HCT116 (cell line): ENCODE measurements at regions not wholly inside any gene's neighbourhood (a gene's known extent, or its start where the extent isn't known, plus 50 kb on each side); places are given as distances from the start of the nearest gene placed in this dataset.
"Not testable (repeated sequence)": the region's sequence is repeated elsewhere in the genome, so short reads cannot be mapped to it uniquely, and the experiment has no call there.

Source experiments
- ATAC-seq: fragments of 200-7000 bp; cut with Tn5 transposase; 2 replicates; pipeline ENCODE4 v1.9.1; 2020; ENCODE audit warnings: mild to moderate bottlenecking, moderate library complexity
- BruUV-seq: library from RNA; stranded (reverse); fragments of 400-500 nt; replicated peaks from 2 replicates; lab custom pipeline; 2021; lab: Mats Ljungman, UMichigan
- CTCF ChIA-PET: fragments of 300-600 bp; sonication (Branson Sonifier 250); formaldehyde crosslinking; loops from one replicate; lab custom pipeline; 2021; ENCODE audit warnings: antibody characterized with exemption; lab: Charles Lee
- POLR2A ChIA-PET: fragments of 300-600, 350-600 bp; sonication (Branson Sonifier 250); formaldehyde crosslinking; loops from one replicate; lab custom pipeline; 2021; ENCODE audit warnings: antibody characterized with exemption; lab: Charles Lee
- RAD21 ChIA-PET, 2 experiments: fragments of 300-600 bp; sonication (Branson Sonifier 250); formaldehyde crosslinking; loops; one replicate each; lab custom pipeline; 2023; ENCODE audit warnings: low total read pairs in 2 of 2; ENCODE audit not compliant: uncharacterized antibody in 2 of 2, unreplicated experiment in 2 of 2, low non-redundant PET in 1 of 2; lab: Charles Lee
- DNase-seq: peaks from one replicate; pipeline ENCODE4 v3.0.0-alpha.2; 2010; ENCODE audit warnings: low read depth, low spot score
- H2AFZ ChIP-seq: fragments of 200-600 bp; shearing (Covaris generic), sonication (generic); 2 replicates; pipeline ENCODE4 v1.6.1; 2017; ENCODE audit warnings: low read depth, mixed run types, mixed read lengths, antibody characterized with exemption, low read length; ENCODE audit not compliant: poor library complexity, severe bottlenecking
- H3K27ac ChIP-seq: 2 replicates; pipeline ENCODE4 v1.5.1; 2012; ENCODE audit warnings: low read depth, low read length
- H3K27me3 ChIP-seq: fragments of 200-600 bp; sonication (generic); 2 replicates; pipeline ENCODE4 v1.6.1; 2016; ENCODE audit warnings: mixed run types, low read length, mixed read lengths; ENCODE audit not compliant: insufficient read depth
- H3K36me3 ChIP-seq, 2 experiments: fragments of 200-500 bp in 1 of 2; fragments of 200-600 bp in 1 of 2; sonication (Bioruptor generic) in 1 of 2; sonication (generic) in 1 of 2; 2 replicates each; pipeline versions ENCODE4 v1.5.1 to v1.6.1; 2014 to 2016; ENCODE audit warnings: low read length in 2 of 2, inconsistent platforms in 1 of 2, mixed read lengths in 1 of 2, mixed run types in 1 of 2; ENCODE audit not compliant: insufficient read depth in 2 of 2, control insufficient read depth in 1 of 2
- H3K4me1 ChIP-seq, 2 experiments: fragments of 200-600 bp in 1 of 2; sonication (generic) in 1 of 2; 2 replicates each; pipeline versions ENCODE4 v1.5.1 to v1.6.1; 2012 to 2017; ENCODE audit warnings: low read length in 2 of 2, inconsistent platforms in 1 of 2, mild to moderate bottlenecking in 1 of 2, mixed read lengths in 1 of 2, mixed run types in 1 of 2, moderate library complexity in 1 of 2; ENCODE audit not compliant: insufficient read depth in 2 of 2, control insufficient read depth in 1 of 2
- H3K4me2 ChIP-seq: fragments of 200-600 bp; sonication (generic); 2 replicates; pipeline ENCODE4 v1.6.1; 2017; ENCODE audit warnings: mixed run types, low read length, mixed read lengths
- H3K4me3 ChIP-seq, 2 experiments: fragments of 200-600 bp in 1 of 2; sonication (generic) in 1 of 2; replicated peaks in 1 of 2; 2 replicates each; pipeline ENCODE4 v1.5.1; 2011 to 2016; ENCODE audit warnings: low read length in 2 of 2, control low read depth in 1 of 2, low read depth in 1 of 2, mild to moderate bottlenecking in 1 of 2, mixed read lengths in 1 of 2, mixed run types in 1 of 2
- H3K79me2 ChIP-seq: fragments of 200-600 bp; sonication (generic); 2 replicates; pipeline ENCODE4 v1.6.1; 2017; ENCODE audit warnings: mild to moderate bottlenecking, mixed run types, low read length, moderate library complexity, mixed read lengths; ENCODE audit not compliant: insufficient read depth
- H3K9ac ChIP-seq: fragments of 200-600 bp; sonication (generic); 2 replicates; pipeline ENCODE4 v1.6.1; 2016; ENCODE audit warnings: low read length, mixed read lengths
- H3K9me2 ChIP-seq: fragments of 200-600 bp; sonication (generic), shearing (Covaris generic); 2 replicates; pipeline ENCODE4 v1.6.1; 2017; ENCODE audit warnings: mixed run types, mild to moderate bottlenecking, moderate library complexity; ENCODE audit not compliant: insufficient read depth
- H3K9me3 ChIP-seq, 2 experiments: fragments of 200-500 bp in 1 of 2; fragments of 200-600 bp in 1 of 2; sonication (Bioruptor generic) in 1 of 2; sonication (generic) in 1 of 2; 2 replicates each; pipeline ENCODE4 v1.6.1; 2014 to 2017; ENCODE audit warnings: low read length in 2 of 2, mixed read lengths in 2 of 2, inconsistent platforms in 1 of 2, low read depth in 1 of 2, mild to moderate bottlenecking in 1 of 2, mixed run types in 1 of 2, moderate library complexity in 1 of 2; ENCODE audit not compliant: control insufficient read depth in 1 of 2, insufficient read depth in 1 of 2
- H4K20me1 ChIP-seq: fragments of 200-600 bp; sonication (generic), shearing (Covaris generic); 2 replicates; pipeline ENCODE4 v1.6.1; 2017; ENCODE audit warnings: mixed run types, mild to moderate bottlenecking, moderate library complexity; ENCODE audit not compliant: insufficient read depth
- CBX3 ChIP-seq: IDR thresholded peaks from 2 replicates; pipeline ENCODE4 v1.6.1; 2012; ENCODE audit warnings: low read depth
- EGR1 ChIP-seq: IDR thresholded peaks from 2 replicates; pipeline ENCODE4 v1.6.1; 2012; ENCODE audit warnings: low read depth
- ELF1 ChIP-seq: IDR thresholded peaks from 2 replicates; pipeline ENCODE4 v1.6.1; 2012; ENCODE audit warnings: low read depth, borderline replicate concordance
- EZH2 ChIP-seq: fragments of 200-600 bp; sonication (generic); IDR thresholded peaks from 2 replicates; pipeline ENCODE4 v1.6.1; 2017; ENCODE audit warnings: antibody characterized with exemption, mixed run types
- EZH2phosphoT487 ChIP-seq: fragments of 200-600 bp; IDR thresholded peaks from 2 replicates; pipeline ENCODE4 v1.6.1; 2018; ENCODE audit warnings: antibody characterized with exemption, borderline replicate concordance
- FOSL1 ChIP-seq: IDR thresholded peaks from 2 replicates; pipeline ENCODE4 v1.6.1; 2012; ENCODE audit warnings: low read depth
- JUND ChIP-seq: IDR thresholded peaks from 2 replicates; pipeline ENCODE4 v1.6.1; 2012
- POLR2AphosphoS5 ChIP-seq: IDR thresholded peaks from 2 replicates; pipeline ENCODE4 v1.6.1; 2011; ENCODE audit warnings: mild to moderate bottlenecking, low read depth, low read length, moderate library complexity
- SRF ChIP-seq: IDR thresholded peaks from 2 replicates; pipeline ENCODE4 v1.6.1; 2012; ENCODE audit warnings: low read depth
- YY1 ChIP-seq: IDR thresholded peaks from 2 replicates; pipeline ENCODE4 v1.6.1; 2011; ENCODE audit warnings: low read length, low read depth, moderate library complexity, mild to moderate bottlenecking; ENCODE audit not compliant: insufficient replicate concordance; ENCODE audit errors: extremely low read depth
- ZFX ChIP-seq: fragments of 450-650 bp; IDR thresholded peaks from 2 replicates; pipeline ENCODE4 v1.6.1; 2017
- ZNF274 ChIP-seq: fragments of 200-500 bp; sonication (Bioruptor generic); IDR thresholded peaks from 2 replicates; pipeline ENCODE4 v1.6.1; 2014; ENCODE audit warnings: mild to moderate bottlenecking, low read depth, low read length, inconsistent platforms
- intact Hi-C: fragments of 100-400 bp; cut with micrococcal nuclease; formaldehyde crosslinking; loops from 2 replicates; pipeline ENCODE4 v1.10.0; 2022

- Histone ChIP-seq H3K4me3 (no peak overlapping the region), H3K4me2 (no peak overlapping the region), H3K36me3 (no peaks in the 10 kb centered on the region), H3K79me2 (no peaks in the 10 kb centered on the region), H3K27ac (no peak overlapping the region), H3K27me3 (no peaks in the 10 kb centered on the region), H3K4me1 (no peaks in the 10 kb centered on the region), H2AFZ (no peak overlapping the region), H4K20me1 (no peaks in the 10 kb centered on the region), H3K9me2 (no peaks in the 10 kb centered on the region), H3K9me3 (no peaks in the 10 kb centered on the region), H3K9ac (no peak overlapping the region)
- RAD21 ChIA-PET: no interaction called here
- ATAC-seq: no peak
- CTCF ChIA-PET: no interaction called here
- POLR2A ChIA-PET: no interaction called here
- BruUV-seq: no TSS peak
- intact Hi-C loops: no loop called here
- DNase-seq: no peak
- TF ChIP-seq EZH2phosphoT487 (no peak), SRF (no peak), ELF1 (no peak), JUND (no peak), FOSL1 (no peak), ZFX (no peak), EGR1 (no peak), YY1 (no peak), CBX3 (no peak), POLR2AphosphoS5 (no peak), EZH2 (no peak), ZNF274 (no peak)
These were observed 157.3 kb downstream of the RRAGB start for GRCh38 chrX:55874807-55875206.

DNA sequence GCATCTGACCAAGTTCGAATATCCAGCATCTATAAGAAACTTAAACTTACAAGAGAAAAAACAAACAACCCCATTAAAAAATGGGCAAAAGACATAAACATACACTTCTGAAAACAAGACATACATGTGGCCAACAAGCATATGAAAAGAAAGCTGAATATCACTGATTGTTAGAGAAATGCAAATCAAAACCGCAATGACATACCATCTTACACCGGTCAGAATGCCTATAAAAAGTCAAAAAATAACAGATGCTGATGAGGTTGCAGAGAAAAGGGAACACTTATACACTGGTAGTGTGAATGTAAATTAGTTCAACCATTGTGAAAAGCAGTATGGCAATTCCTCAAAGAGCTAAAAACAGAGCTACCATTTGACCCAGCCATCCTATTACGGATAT, 166.0 kb downstream of the RRAGB start:
- H3K9ac ChIP-seq, H3K4me2 ChIP-seq, H3K27me3 ChIP-seq, H3K27ac ChIP-seq, BruUV-seq, ATAC-seq, H3K4me3 ChIP-seq, H4K20me1 ChIP-seq, intact Hi-C loops, H3K9me3 ChIP-seq, H2AFZ ChIP-seq, POLR2A ChIA-PET, RAD21 ChIA-PET, CTCF ChIA-PET, H3K9me2 ChIP-seq, DNase-seq, H3K79me2 ChIP-seq, H3K36me3 ChIP-seq, H3K4me1 ChIP-seq: not testable (repeated sequence)
